A549 (cell line): ENCODE measurements at regions not wholly inside any gene's neighbourhood (a gene's known extent, or its start where the extent isn't known, plus 50 kb on each side); places are given as distances from the start of the nearest gene placed in this dataset.

Experiments
- ATAC-seq, 2 experiments: fragments of 200-7000 bp in 1 of 2; fragments of >200 bp in 1 of 2; cut with Nextera tagmentation in 1 of 2; cut with Tn5 transposase in 1 of 2; 3 replicates each; pipeline versions ENCODE4 v1.8.0 to v1.9.1; 2018 to 2020; ENCODE audit warnings: mild to moderate bottlenecking in 1 of 2, moderate library complexity in 1 of 2
- CTCF ChIA-PET: fragments of 300-600 bp; sonication (Branson Sonifier 250); formaldehyde crosslinking; extraction: SDS; loops from one replicate; lab custom pipeline; 2021; ENCODE audit warnings: antibody characterized with exemption, inconsistent platforms; lab: Yijun Ruan, JAX
- POLR2A ChIA-PET: fragments of 350-600 bp; formaldehyde crosslinking; extraction: SDS; loops from one replicate; lab custom pipeline; 2021; ENCODE audit warnings: antibody characterized with exemption, inconsistent platforms; lab: Yijun Ruan, JAX
- DNase-seq, 2 experiments: peaks; one replicate each; pipeline versions ENCODE4 v3.0.0 to v3.0.0-alpha.2; 2011 to 2016; ENCODE audit warnings: low read depth in 1 of 2, low spot score in 1 of 2
- FAIRE-seq: peaks from 2 replicates; lab custom pipeline; 2011; peaks lifted over from hg19 to GRCh38; lab: Jason Lieb, UNC
- H3K27ac ChIP-seq, 2 experiments: fragments of >200 bp; sonication (Bioruptor Twin); formaldehyde crosslinking; 3 replicates each; pipeline ENCODE4 v1.5.1; 2016 to 2017
- H3K4me1 ChIP-seq: fragments of >200 bp; sonication (Bioruptor Twin); formaldehyde crosslinking; 3 replicates; pipeline ENCODE4 v1.6.1; 2016
- H3K4me2 ChIP-seq: fragments of >200 bp; sonication (Bioruptor Twin); formaldehyde crosslinking; 3 replicates; pipeline ENCODE4 v1.6.1; 2016
- H3K4me3 ChIP-seq: fragments of >200 bp; sonication (Bioruptor Twin); formaldehyde crosslinking; 3 replicates; pipeline ENCODE4 v1.5.1; 2016
- H3K9me3 ChIP-seq: fragments of >200 bp; sonication (Bioruptor Twin); formaldehyde crosslinking; 3 replicates; pipeline ENCODE4 v1.6.1; 2016
- BHLHE40 ChIP-seq: IDR thresholded peaks from 2 replicates; pipeline ENCODE4 v1.6.1; 2012; ENCODE audit warnings: low read depth, low read length, inconsistent platforms
- CHD4 ChIP-seq: fragments of 200-600 bp; sonication (generic); IDR thresholded peaks from 2 replicates; pipeline ENCODE4 v1.6.1; 2016; ENCODE audit warnings: antibody characterized with exemption, mild to moderate bottlenecking, borderline replicate concordance
- E2F6 ChIP-seq: IDR thresholded peaks from 2 replicates; pipeline ENCODE4 v1.6.1; 2012; ENCODE audit warnings: low read depth, borderline replicate concordance
- EHMT2 ChIP-seq: fragments of 200-600 bp; sonication (generic); IDR thresholded peaks from 2 replicates; pipeline ENCODE4 v1.6.1; 2016; ENCODE audit warnings: antibody characterized with exemption, low read depth, mild to moderate bottlenecking, moderate library complexity
- ESRRA ChIP-seq: fragments of 150-350 bp; IDR thresholded peaks from 2 replicates; pipeline ENCODE4 v1.6.1; 2014; ENCODE audit warnings: mild to moderate bottlenecking, low read length, borderline replicate concordance
- HDAC2 ChIP-seq: fragments of 200-600 bp; sonication (generic); IDR thresholded peaks from 2 replicates; pipeline ENCODE4 v1.6.1; 2016
- HEYL ChIP-seq: fragments of 250-450 bp; sonication (Bioruptor Pico); IDR thresholded peaks from 2 replicates; pipeline ENCODE4 v1.8.0; 2021; ENCODE audit warnings: mild to moderate bottlenecking, moderate library complexity
- HOXB5 ChIP-seq: fragments of 250-450 bp; sonication (Bioruptor Pico); IDR thresholded peaks from 2 replicates; pipeline ENCODE4 v1.5.0; 2020; ENCODE audit warnings: mild to moderate bottlenecking, moderate library complexity
- JUN ChIP-seq, 2 experiments: fragments of >200 bp; sonication (Bioruptor Twin); formaldehyde crosslinking; IDR thresholded peaks; 2 replicates in 1 of 2; 3 replicates in 1 of 2; pipeline ENCODE4 v1.6.1; 2016 to 2017
- KDM5A ChIP-seq: fragments of 200-600 bp; sonication (generic); IDR thresholded peaks from 2 replicates; pipeline ENCODE4 v1.6.1; 2016; ENCODE audit warnings: antibody characterized with exemption, mild to moderate bottlenecking
- MYC ChIP-seq: IDR thresholded peaks from 2 replicates; pipeline ENCODE4 v1.6.1; 2012; ENCODE audit warnings: mild to moderate bottlenecking, inconsistent platforms, low read length, improper control_type of control experiment, borderline replicate concordance
- PBX3 ChIP-seq: IDR thresholded peaks from 2 replicates; pipeline ENCODE4 v1.6.1; 2012
- PHF8 ChIP-seq: fragments of 200-600 bp; sonication (generic); IDR thresholded peaks from 2 replicates; pipeline ENCODE4 v1.6.1; 2016; ENCODE audit warnings: low read depth, mild to moderate bottlenecking, antibody characterized with exemption, moderate library complexity, borderline replicate concordance
- POLR2AphosphoS2 ChIP-seq: conservative IDR thresholded peaks from 2 replicates; pipeline ENCODE4 v1.6.1; 2012; ENCODE audit warnings: low read length, improper control_type of control experiment, inconsistent platforms
- RCOR1 ChIP-seq: fragments of 150-350 bp; IDR thresholded peaks from 2 replicates; pipeline ENCODE4 v1.6.1; 2014; ENCODE audit warnings: antibody characterized with exemption, low read length, low read depth
- REST ChIP-seq: fragments of 200-600 bp; sonication (generic); IDR thresholded peaks from 2 replicates; pipeline ENCODE4 v1.6.1; 2016; ENCODE audit warnings: antibody characterized with exemption, mild to moderate bottlenecking, moderate library complexity
- RFX5 ChIP-seq: fragments of 450-650 bp; IDR thresholded peaks from 2 replicates; pipeline ENCODE4 v1.7.1; 2014; ENCODE audit warnings: antibody characterized with exemption, mild to moderate bottlenecking, moderate library complexity
- SREBF2 ChIP-seq: fragments of 450-650 bp; IDR thresholded peaks from 2 replicates; pipeline ENCODE4 v1.6.1; 2014; ENCODE audit warnings: mild to moderate bottlenecking, moderate library complexity
- TFCP2L1 ChIP-seq: fragments of 250-450 bp; sonication (Bioruptor Pico); IDR thresholded peaks from 2 replicates; pipeline ENCODE4 v1.5.0; 2021; ENCODE audit warnings: mild to moderate bottlenecking
- TP53 ChIP-seq: fragments of 250-450 bp; sonication (Bioruptor Pico); IDR thresholded peaks from 2 replicates; pipeline ENCODE4 v1.5.0; 2021; ENCODE audit warnings: mild to moderate bottlenecking, moderate library complexity
- USF2 ChIP-seq: fragments of 450-650 bp; IDR thresholded peaks from 2 replicates; pipeline ENCODE4 v1.6.1; 2014; ENCODE audit warnings: antibody characterized with exemption
- ZFP36 ChIP-seq: fragments of 450-650 bp; IDR thresholded peaks from 2 replicates; pipeline ENCODE4 v1.6.1; 2014; ENCODE audit warnings: borderline replicate concordance; ENCODE audit not compliant: partially characterized antibody
- ZSCAN20 ChIP-seq: fragments of 250-450 bp; sonication (Bioruptor Pico); IDR thresholded peaks from 2 replicates; pipeline ENCODE4 v1.8.0; 2022; ENCODE audit warnings: mild to moderate bottlenecking, moderate library complexity
- WGBS: methylation state at CpG from one replicate; pipeline ENCODE4 v1.1.6; 2017; ENCODE audit errors: missing lambda C conversion rate; 5-methylcytosine and 5-hydroxymethylcytosine counted together
- TF ChIP-seq, protein P1 (sequence below): fragments of >200 bp; sonication (Bioruptor Twin); formaldehyde crosslinking; IDR thresholded peaks from 2 replicates; pipeline ENCODE4 v1.6.1; 2016
- TF ChIP-seq, protein P2 (sequence below): fragments of >200 bp; sonication (Bioruptor Twin); formaldehyde crosslinking; IDR thresholded peaks from 3 replicates; pipeline ENCODE4 v1.6.1; 2016
- TF ChIP-seq, protein P3 (sequence below): fragments of 150-350 bp; IDR thresholded peaks from 2 replicates; pipeline ENCODE4 v1.6.1; 2014; ENCODE audit warnings: low read depth, mild to moderate bottlenecking, low read length

- H3K4me1 ChIP-seq = no peaks in the 10 kb centered on the region
- H3K4me2 ChIP-seq = no peak overlapping the region
- DNase-seq = no peak
- POLR2A ChIA-PET = no interaction called here
- TF ChIP-seq EHMT2 = no peak
- TF ChIP-seq USF2 = no peak
- no peak for TF ChIP-seq KDM5A
- TF ChIP-seq HOXB5 (CRISPR knock-in tag) = no peak
- TF ChIP-seq CHD4 = no peak
- no peak for TF ChIP-seq RFX5
- no peak for TF ChIP-seq PHF8
- no peak for TF ChIP-seq HEYL (CRISPR knock-in tag)
- TF ChIP-seq RCOR1 = no peak
- TF ChIP-seq, protein P1, sequence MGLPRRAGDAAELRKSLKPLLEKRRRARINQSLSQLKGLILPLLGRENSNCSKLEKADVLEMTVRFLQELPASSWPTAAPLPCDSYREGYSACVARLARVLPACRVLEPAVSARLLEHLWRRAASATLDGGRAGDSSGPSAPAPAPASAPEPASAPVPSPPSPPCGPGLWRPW = no peak
- TF ChIP-seq REST = no peak
- TF ChIP-seq POLR2AphosphoS2 = no peak
- no peak for TF ChIP-seq BHLHE40
- TF ChIP-seq, protein P2, sequence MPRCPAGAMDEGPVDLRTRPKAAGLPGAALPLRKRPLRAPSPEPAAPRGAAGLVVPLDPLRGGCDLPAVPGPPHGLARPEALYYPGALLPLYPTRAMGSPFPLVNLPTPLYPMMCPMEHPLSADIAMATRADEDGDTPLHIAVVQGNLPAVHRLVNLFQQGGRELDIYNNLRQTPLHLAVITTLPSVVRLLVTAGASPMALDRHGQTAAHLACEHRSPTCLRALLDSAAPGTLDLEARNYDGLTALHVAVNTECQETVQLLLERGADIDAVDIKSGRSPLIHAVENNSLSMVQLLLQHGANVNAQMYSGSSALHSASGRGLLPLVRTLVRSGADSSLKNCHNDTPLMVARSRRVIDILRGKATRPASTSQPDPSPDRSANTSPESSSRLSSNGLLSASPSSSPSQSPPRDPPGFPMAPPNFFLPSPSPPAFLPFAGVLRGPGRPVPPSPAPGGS = no peak
- no peak; a peak in 1 of 6 replicates for ATAC-seq
- FAIRE-seq = no peak
- no peak overlapping the region for H3K27ac ChIP-seq
- CTCF ChIA-PET = interaction anchor here (0.6 to 1.9 kb wide), 4 partner anchors 10 to 886 kb away, joined by 3 to 4 read pairs (median 4); no protein-coding TSS in a partner anchor
- H3K9me3 ChIP-seq = no peaks in the 10 kb centered on the region
- 89% methylated on average over 2 of the region's 4 CpGs for WGBS
- H3K4me3 ChIP-seq = no peak overlapping the region
These were observed 66.8 kb upstream of the KIF5B start for GRCh38 chr10:32123021-32123420.

GRCh38 chr10:32121648-32122047, 65.4 kb upstream of the KIF5B start:
- no peak; a peak in 2 of 6 replicates for ATAC-seq
- DNase-seq = no peak
- Histone ChIP-seq H3K27ac (no peak overlapping the region), H3K4me2 (no peak overlapping the region), H3K4me1 (no peaks in the 10 kb centered on the region), H3K9me3 (no peaks in the 10 kb centered on the region), H3K4me3 (no peak overlapping the region)
- ChIA-PET POLR2A (no interaction called here), CTCF (interaction anchor here (1.3 to 1.9 kb wide), 4 partner anchors 9 to 225 kb away, joined by 3 to 4 read pairs (median 4); no protein-coding TSS in a partner anchor)
- WGBS = 100% methylated on average over 4 of the region's 4 CpGs
- TF ChIP-seq TFCP2L1 (CRISPR knock-in tag) (no peak), RFX5 (no peak), TP53 (CRISPR knock-in tag) (no peak), MYC (no peak), E2F6 (no peak), PBX3 (no peak), USF2 (no peak), PHF8 (no peak), SREBF2 (no peak), HDAC2 (no peak), ESRRA (no peak), JUN (IDR thresholded peaks at IDR 0.05) (no peak), HEYL (CRISPR knock-in tag) (no peak), CHD4 (no peak), BHLHE40 (no peak), ZFP36 (no peak), ZSCAN20 (CRISPR knock-in tag) (no peak)
- TF ChIP-seq, protein P3, sequence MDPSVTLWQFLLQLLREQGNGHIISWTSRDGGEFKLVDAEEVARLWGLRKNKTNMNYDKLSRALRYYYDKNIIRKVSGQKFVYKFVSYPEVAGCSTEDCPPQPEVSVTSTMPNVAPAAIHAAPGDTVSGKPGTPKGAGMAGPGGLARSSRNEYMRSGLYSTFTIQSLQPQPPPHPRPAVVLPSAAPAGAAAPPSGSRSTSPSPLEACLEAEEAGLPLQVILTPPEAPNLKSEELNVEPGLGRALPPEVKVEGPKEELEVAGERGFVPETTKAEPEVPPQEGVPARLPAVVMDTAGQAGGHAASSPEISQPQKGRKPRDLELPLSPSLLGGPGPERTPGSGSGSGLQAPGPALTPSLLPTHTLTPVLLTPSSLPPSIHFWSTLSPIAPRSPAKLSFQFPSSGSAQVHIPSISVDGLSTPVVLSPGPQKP = no peak
- FAIRE-seq = no peak
